GM21390 (cell line): ENCODE measurements at regions not wholly inside any gene's neighbourhood (a gene's known extent, or its start where the extent isn't known, plus 50 kb on each side); places are given as distances from the start of the nearest gene placed in this dataset.
A peak's percentile ranks its signal among the peaks of the same experiment; 100 is the strongest.
"Not testable (repeated sequence)": the region's sequence is repeated elsewhere in the genome, so short reads cannot be mapped to it uniquely, and the experiment has no call there.

Experiments
- ATAC-seq: cut with Tn5 transposase; IDR thresholded peaks from one replicate; pipeline ENCODE4 v1.9.1; 2021; ENCODE audit not compliant: unreplicated experiment

DNA sequence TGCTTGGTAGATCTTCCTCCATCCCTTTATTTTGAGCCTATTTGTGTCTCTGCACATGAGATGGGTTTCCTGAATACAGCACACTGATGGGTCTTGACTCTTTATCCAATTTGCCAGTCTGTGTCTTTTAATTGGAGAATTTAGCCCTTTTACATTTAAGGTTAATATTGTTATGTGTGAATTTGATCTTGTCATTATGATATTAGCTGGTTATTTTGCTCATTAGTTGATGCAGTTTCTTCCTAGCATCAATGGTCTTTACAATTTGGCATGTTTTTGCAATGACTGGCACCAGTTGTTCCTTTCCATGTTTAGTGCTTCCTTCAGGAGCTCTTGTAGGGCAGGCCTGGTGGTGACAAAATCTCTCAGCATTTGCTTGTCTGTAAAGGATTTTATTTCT lies 72.4 kb downstream of the HNRNPD start:
- not testable (repeated sequence) for ATAC-seq

DNA sequence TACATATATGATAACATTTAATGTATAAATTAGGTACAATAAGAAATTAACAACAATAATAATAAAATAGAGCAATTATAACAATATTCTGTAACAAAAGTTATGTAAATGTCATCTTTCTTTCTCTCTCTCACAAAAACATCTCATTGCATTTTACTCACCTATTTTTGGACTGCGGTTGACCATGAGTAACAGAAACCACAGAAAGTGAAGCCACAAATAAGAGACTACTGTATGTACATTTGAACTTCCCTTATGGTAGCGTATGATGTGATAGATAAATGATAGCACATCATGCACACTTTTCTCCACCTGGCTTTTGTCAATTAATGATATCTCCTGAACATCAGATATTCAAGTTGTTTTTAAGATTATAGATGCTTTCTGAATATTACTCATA lies 80.5 kb downstream of the HNRNPD start:
- ATAC-seq, result peak; percentile 100

GRCh38 chr4:82287720-82288119 lies 86.1 kb downstream of the HNRNPD start:
- no peak for ATAC-seq

DNA sequence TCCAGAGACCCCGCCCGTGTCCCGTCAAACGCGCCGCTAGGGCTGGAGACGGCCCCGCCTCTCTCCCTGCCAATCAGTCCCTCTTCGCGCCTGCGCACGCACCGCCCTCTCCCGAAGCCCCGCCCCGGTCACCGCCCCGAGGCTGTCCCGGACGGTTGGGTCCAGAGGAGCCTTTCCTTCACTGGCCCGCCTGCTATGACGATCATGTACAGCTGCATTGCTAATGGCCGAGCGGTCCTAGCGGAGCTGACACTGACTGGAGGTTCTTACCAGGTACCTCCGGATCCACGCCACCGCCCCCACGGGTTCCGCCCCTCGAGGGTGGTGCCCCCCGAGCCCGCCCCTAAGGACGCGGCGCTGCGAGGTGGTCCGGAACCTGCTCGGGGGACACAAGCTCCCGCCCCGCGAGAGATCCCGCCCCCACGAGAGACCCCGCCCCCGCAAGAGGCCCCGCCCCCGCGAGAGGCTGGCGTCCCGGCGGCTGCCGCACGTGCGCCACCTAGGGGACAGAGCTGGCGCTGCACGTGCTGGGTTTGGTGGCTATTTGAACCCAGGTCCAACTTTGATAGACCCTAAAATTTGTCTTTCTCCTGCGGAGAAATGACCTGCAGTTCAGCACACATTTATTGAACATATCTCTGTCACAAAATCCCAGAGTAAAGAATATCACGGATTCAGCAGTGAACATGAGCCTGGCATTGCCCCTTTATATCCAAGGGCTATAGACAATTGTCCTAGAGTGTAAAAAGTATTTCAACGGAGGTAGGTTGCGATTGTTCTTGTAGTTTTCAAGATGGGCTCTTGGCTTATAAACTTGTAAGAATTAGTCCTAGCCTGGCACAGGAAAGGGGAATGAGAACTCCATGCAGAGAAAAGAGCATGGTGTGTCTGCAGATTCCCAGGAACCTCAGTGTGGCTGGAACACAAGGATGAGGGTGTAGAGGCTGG lies 88.7 kb downstream of the HNRNPD start:
- ATAC-seq, result peak; percentile 100

DNA sequence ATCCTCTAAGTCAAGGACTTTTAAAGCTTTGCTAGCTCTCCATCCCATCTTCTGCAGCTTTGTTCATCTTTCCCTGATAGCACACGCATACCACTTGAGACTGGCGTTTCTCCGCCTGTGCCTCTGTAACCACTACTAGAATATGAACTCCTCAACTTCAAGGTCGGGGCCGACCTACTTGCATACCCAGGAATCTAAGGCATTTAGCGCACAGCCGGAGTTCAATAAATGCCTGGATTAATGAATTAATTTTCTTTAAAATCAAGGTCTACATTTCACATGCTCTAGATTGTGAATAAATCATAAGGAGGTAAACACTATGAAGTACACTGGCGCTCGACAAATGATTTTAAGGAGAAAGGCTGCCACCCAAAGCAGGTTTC lies 89.3 kb downstream of the HNRNPD start:
- no peak for ATAC-seq

GRCh38 chr4:82282875-82283274 lies 90.9 kb downstream of the HNRNPD start:
- no peak for ATAC-seq

DNA sequence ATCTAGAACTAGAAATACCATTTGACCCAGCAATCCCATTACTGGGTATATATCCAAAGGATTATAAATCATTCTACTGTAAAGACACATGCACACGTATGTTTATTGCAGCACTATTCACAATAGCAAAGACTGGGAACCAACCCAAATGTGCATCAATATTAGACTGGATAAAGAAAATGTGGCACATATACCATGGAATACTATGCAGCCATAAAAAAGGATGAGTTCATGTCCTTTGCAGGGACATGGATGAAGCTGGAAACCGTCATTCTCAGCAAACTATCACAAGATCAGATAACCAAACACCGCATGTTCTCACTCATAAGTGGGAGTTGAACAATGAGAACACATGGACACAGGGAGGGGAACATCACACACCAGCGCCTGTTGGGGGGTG lies 94.2 kb downstream of the HNRNPD start:
- ATAC-seq, result not testable (repeated sequence)

- ATAC-seq, result no peak
Observed at GRCh38 chr4:82276332-82276640, 97.5 kb downstream of the HNRNPD start.

- ATAC-seq, result no peak
Observed at GRCh38 chr4:82275431-82276331, 98.1 kb downstream of the HNRNPD start.

DNA sequence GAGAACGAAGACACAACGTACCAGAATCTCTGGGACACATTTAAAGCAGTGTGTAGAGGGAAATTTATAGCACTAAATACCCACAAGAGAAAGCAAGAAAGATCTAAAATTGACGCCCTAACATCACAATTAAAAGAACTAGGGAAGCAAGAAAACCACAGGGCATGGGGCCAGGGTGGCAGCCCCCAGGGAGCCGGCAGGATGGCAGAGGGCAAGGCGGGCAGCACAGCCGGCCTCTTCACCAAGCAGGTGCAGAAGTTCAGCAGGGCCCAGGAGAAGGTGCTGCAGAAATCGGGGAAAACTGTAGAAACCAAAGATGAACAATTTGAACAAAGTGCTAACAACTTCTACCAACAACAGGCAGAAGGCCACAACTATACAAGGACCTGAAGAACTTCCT lies 99.1 kb downstream of the HNRNPD start:
- ATAC-seq, result not testable (repeated sequence)

DNA sequence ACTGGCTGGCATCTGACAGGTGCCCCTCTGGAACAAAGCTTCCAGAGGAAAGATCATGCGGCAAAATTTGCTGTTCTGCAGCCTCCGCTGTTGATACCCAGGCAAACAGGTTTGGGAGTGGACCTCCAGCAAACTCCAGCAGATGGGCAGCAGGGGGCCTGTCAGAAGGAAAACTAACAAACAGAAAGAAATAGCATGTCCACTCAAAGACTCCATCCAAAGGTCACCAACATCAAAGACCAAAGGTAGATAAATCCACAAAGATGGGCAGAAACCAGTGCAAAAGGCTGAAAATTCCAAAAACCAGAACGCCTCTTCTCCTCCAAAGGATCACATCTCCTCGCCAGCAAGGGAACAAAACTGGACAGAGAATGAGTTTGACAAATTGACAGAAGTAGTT lies 101.3 kb downstream of the HNRNPD start:
- not testable (repeated sequence) for ATAC-seq

GRCh38 chr4:82271915-82272480 lies 101.8 kb downstream of the HNRNPD start:
- not testable (repeated sequence) for ATAC-seq

GRCh38 chr4:82268826-82269193 lies 105.0 kb downstream of the HNRNPD start:
- ATAC-seq, result peak; percentile 16

- peak; percentile 95 for ATAC-seq
Observed at GRCh38 chr4:82268050-82268825, 105.6 kb downstream of the HNRNPD start.

GRCh38 chr4:82267506-82267905 lies 106.3 kb downstream of the HNRNPD start:
- ATAC-seq, result no peak

GRCh38 chr4:82266345-82266744 lies 107.4 kb downstream of the HNRNPD start:
- ATAC-seq, result no peak

GRCh38 chr4:82261084-82261483 lies 112.7 kb downstream of the HNRNPD start:
- ATAC-seq, result no peak

- ATAC-seq, result no peak
Observed at GRCh38 chr4:82260632-82261031, 113.2 kb downstream of the HNRNPD start.

DNA sequence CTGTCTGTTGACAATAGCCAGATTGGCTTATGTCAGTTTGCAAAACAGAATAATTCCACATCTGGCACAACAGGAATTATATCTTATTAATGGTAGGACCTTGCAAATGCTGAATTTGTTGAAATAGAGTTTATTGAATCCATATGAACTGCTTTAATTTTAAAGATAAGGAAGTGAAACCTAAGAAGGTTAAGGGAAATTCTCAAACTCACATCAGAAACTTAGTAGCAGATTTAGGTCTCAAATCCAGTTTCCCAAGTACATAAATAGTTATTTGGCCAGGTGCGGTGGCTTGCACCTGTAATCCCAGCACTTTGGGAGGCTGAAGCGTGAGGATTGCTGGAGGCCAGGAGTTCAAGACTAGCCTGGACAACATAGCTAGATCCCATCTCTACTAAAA lies 117.1 kb downstream of the HNRNPD start:
- ATAC-seq, result no peak

GRCh38 chr4:82255657-82256056 lies 118.1 kb downstream of the HNRNPD start:
- no peak for ATAC-seq
